Hepatocyte (in vitro differentiated cells): ENCODE measurements at regions not wholly inside any gene's neighbourhood (a gene's known extent, or its start where the extent isn't known, plus 50 kb on each side); places are given as distances from the start of the nearest gene placed in this dataset.

Source experiments
- DNase-seq: peaks from one replicate; pipeline ENCODE4 v3.0.0-alpha.2; 2016; ENCODE audit warnings: low spot score
- H2AFZ ChIP-seq: fragments of 200-600 bp; sonication (generic); 2 replicates; pipeline ENCODE4 v1.6.0; 2016; ENCODE audit warnings: antibody characterized with exemption, mild to moderate bottlenecking
- H3K27ac ChIP-seq: fragments of 200-600 bp; sonication (generic); 2 replicates; pipeline ENCODE4 v1.5.1; 2016; ENCODE audit warnings: mild to moderate bottlenecking
- H3K27me3 ChIP-seq: fragments of 200-600 bp; sonication (generic); 2 replicates; pipeline ENCODE4 v1.6.1; 2016
- H3K36me3 ChIP-seq: fragments of 200-600 bp; sonication (generic); replicated peaks from 2 replicates; pipeline ENCODE4 v1.5.1; 2016; ENCODE audit warnings: low read depth; ENCODE audit not compliant: insufficient read depth
- H3K4me1 ChIP-seq: fragments of 200-600 bp; sonication (generic); 2 replicates; pipeline ENCODE4 v1.5.1; 2016; ENCODE audit warnings: mild to moderate bottlenecking, moderate library complexity; ENCODE audit not compliant: insufficient read depth
- H3K4me2 ChIP-seq: fragments of 200-600 bp; sonication (generic); 2 replicates; pipeline ENCODE4 v1.6.0; 2016
- H3K4me3 ChIP-seq: fragments of 200-600 bp; sonication (generic); 2 replicates; pipeline ENCODE4 v1.5.1; 2016; ENCODE audit warnings: mild to moderate bottlenecking
- H3K79me2 ChIP-seq: fragments of 200-600 bp; sonication (generic); 2 replicates; pipeline ENCODE4 v1.6.0; 2017; ENCODE audit warnings: mild to moderate bottlenecking
- H3K9me2 ChIP-seq: fragments of 200-600 bp; sonication (generic); replicated peaks from 2 replicates; pipeline ENCODE4 v1.6.0; 2017; ENCODE audit warnings: mild to moderate bottlenecking; ENCODE audit not compliant: insufficient read depth
- H3K9me3 ChIP-seq: fragments of 200-600 bp; sonication (generic); 2 replicates; pipeline ENCODE4 v1.5.1; 2016; ENCODE audit warnings: low read depth, mild to moderate bottlenecking
- H4K20me1 ChIP-seq: fragments of 200-600 bp; sonication (generic); 2 replicates; pipeline ENCODE4 v1.6.0; 2016; ENCODE audit warnings: mild to moderate bottlenecking; ENCODE audit not compliant: insufficient read depth, poor library complexity, severe bottlenecking
- EZH2 ChIP-seq: fragments of 200-600 bp; sonication (generic); IDR thresholded peaks from 2 replicates; pipeline ENCODE4 v1.6.1; 2016; ENCODE audit warnings: antibody characterized with exemption, mild to moderate bottlenecking, borderline replicate concordance
- EZH2phosphoT487 ChIP-seq: fragments of 200-600 bp; sonication (generic); IDR thresholded peaks from one replicate; pipeline ENCODE4 v1.6.1; 2018; ENCODE audit warnings: antibody characterized with exemption, mild to moderate bottlenecking, low read depth, moderate library complexity; ENCODE audit not compliant: unreplicated experiment, severe bottlenecking
- WGBS: methylation state at CpG from one replicate; pipeline ENCODE4 v1.1.6; 2016; ENCODE audit warnings: low lambda C conversion rate; ENCODE audit errors: missing lambda C conversion rate; 5-methylcytosine and 5-hydroxymethylcytosine counted together
- TF ChIP-seq, protein P1 (sequence below): fragments of 200-600 bp; sonication (generic); IDR thresholded peaks from 2 replicates; pipeline ENCODE4 v1.5.1; 2016; ENCODE audit warnings: antibody characterized with exemption, mild to moderate bottlenecking; ENCODE audit not compliant: poor library complexity

- DNase-seq = no peak
- H3K36me3 ChIP-seq = no peaks in the 10 kb centered on the region
- H3K9me3 ChIP-seq = no peaks in the 10 kb centered on the region
- TF ChIP-seq EZH2 (no peak), EZH2phosphoT487 (no peak)
- TF ChIP-seq, protein P1, sequence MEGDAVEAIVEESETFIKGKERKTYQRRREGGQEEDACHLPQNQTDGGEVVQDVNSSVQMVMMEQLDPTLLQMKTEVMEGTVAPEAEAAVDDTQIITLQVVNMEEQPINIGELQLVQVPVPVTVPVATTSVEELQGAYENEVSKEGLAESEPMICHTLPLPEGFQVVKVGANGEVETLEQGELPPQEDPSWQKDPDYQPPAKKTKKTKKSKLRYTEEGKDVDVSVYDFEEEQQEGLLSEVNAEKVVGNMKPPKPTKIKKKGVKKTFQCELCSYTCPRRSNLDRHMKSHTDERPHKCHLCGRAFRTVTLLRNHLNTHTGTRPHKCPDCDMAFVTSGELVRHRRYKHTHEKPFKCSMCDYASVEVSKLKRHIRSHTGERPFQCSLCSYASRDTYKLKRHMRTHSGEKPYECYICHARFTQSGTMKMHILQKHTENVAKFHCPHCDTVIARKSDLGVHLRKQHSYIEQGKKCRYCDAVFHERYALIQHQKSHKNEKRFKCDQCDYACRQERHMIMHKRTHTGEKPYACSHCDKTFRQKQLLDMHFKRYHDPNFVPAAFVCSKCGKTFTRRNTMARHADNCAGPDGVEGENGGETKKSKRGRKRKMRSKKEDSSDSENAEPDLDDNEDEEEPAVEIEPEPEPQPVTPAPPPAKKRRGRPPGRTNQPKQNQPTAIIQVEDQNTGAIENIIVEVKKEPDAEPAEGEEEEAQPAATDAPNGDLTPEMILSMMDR = no peak
- 97% methylated on average over 51 of the region's 66 CpGs for WGBS
- H3K79me2 ChIP-seq = no peaks in the 10 kb centered on the region
- H3K27ac ChIP-seq = no peak overlapping the region
- H3K4me1 ChIP-seq = no peaks in the 10 kb centered on the region
- H2AFZ ChIP-seq = no peak overlapping the region
- no peaks in the 10 kb centered on the region for H4K20me1 ChIP-seq
- H3K4me2 ChIP-seq = no peak overlapping the region
- no peaks in the 10 kb centered on the region for H3K27me3 ChIP-seq
- no peaks in the 10 kb centered on the region for H3K9me2 ChIP-seq
- H3K4me3 ChIP-seq = no peak overlapping the region
These were observed 85.6 kb downstream of the ALG10 start for GRCh38 chr12:34107781-34108404.

GRCh38 chr12:34108405-34108803 lies 86.1 kb downstream of the ALG10 start:
- H3K4me3 ChIP-seq = no peak overlapping the region
- no peaks in the 10 kb centered on the region for H3K4me1 ChIP-seq
- 97% methylated on average over 18 of the region's 24 CpGs for WGBS
- DNase-seq = no peak
- H3K36me3 ChIP-seq = no peaks in the 10 kb centered on the region
- H3K27me3 ChIP-seq = no peaks in the 10 kb centered on the region
- no peak overlapping the region for H2AFZ ChIP-seq
- no peak overlapping the region for H3K27ac ChIP-seq
- TF ChIP-seq, protein P1 = no peak
- TF ChIP-seq EZH2 = no peak
- no peak for TF ChIP-seq EZH2phosphoT487
- no peak overlapping the region for H3K4me2 ChIP-seq
- no peaks in the 10 kb centered on the region for H3K9me2 ChIP-seq
- H3K9me3 ChIP-seq = no peaks in the 10 kb centered on the region
- H4K20me1 ChIP-seq = no peaks in the 10 kb centered on the region
- no peaks in the 10 kb centered on the region for H3K79me2 ChIP-seq

- TF ChIP-seq EZH2 = no peak
- TF ChIP-seq EZH2phosphoT487 = no peak
- TF ChIP-seq, protein P1 = no peak
- 91% methylated on average over 5 of the region's 5 CpGs for WGBS
These were observed 86.7 kb downstream of the ALG10 start for GRCh38 chr12:34108967-34109366.

More at GRCh38 chr12:34108967-34109366, 86.7 kb downstream of the ALG10 start:
- no peaks in the 10 kb centered on the region for H4K20me1 ChIP-seq
- H3K4me2 ChIP-seq = no peak overlapping the region
- no peak overlapping the region for H2AFZ ChIP-seq
- no peak for DNase-seq
- H3K27ac ChIP-seq = no peak overlapping the region
- H3K9me3 ChIP-seq = no peaks in the 10 kb centered on the region
- H3K27me3 ChIP-seq = no peaks in the 10 kb centered on the region
- H3K4me1 ChIP-seq = no peaks in the 10 kb centered on the region
- H3K9me2 ChIP-seq = no peaks in the 10 kb centered on the region
- H3K79me2 ChIP-seq = no peaks in the 10 kb centered on the region
- H3K4me3 ChIP-seq = no peak overlapping the region
- H3K36me3 ChIP-seq = no peaks in the 10 kb centered on the region
